Activated naive CD4-positive, alpha-beta T cell treated with anti-CD3 and anti-CD28 coated beads, Interleukin-2, amount 50 U/mL, for 72 hours (primary cell): ENCODE measurements at regions not wholly inside any gene's neighbourhood (a gene's known extent, or its start where the extent isn't known, plus 50 kb on each side); places are given as distances from the start of the nearest gene placed in this dataset.

ENCODE experiments used
- ATAC-seq, 2 donors: fragments of 150-1000 bp; cut with Tn5 transposase; 2 replicates each; pipeline ENCODE4 v1.10.0; 2021; ENCODE audit warnings: mild to moderate bottlenecking in 2 of 2, moderate library complexity in 2 of 2
- DNase-seq, 2 donors: peaks; one replicate each; pipeline ENCODE4 v3.0.0; 2021 to 2022; ENCODE audit warnings: low spot score in 2 of 2
- H3K27ac Mint-ChIP-seq, 2 donors: one replicate each; pipeline ENCODE4 v1.8.0; 2022; ENCODE audit warnings: mild to moderate bottlenecking in 2 of 2, mixed read lengths in 2 of 2
- H3K36me3 Mint-ChIP-seq, 2 donors: one replicate each; pipeline ENCODE4 v1.8.0; 2022; ENCODE audit warnings: mixed read lengths in 2 of 2
- H3K9me3 Mint-ChIP-seq, 2 donors: one replicate each; pipeline ENCODE4 v1.8.0; 2022; ENCODE audit warnings: mixed read lengths in 2 of 2

DNA sequence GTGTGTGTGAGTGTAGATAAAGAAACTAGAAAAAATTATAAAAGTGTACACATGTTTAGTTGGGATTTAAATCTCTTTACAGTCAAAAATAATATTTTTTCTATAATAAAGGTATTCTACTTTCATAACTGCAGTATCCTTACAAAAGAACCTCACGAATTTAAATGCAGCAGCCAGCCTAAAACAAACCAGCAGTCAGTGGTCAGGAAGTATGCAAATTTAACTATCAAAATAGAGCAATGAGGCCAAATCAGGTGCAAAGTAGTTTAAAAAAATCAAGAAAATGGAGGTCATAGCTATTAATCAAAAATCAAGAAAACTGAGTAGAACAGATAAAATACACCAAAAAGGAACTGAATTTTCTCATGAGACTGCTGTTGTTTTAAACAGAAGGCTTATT lies 407.1 kb downstream of the CDH19 start:
- no peaks in the 10 kb centered on the region for H3K36me3 Mint-ChIP-seq
- H3K9me3 Mint-ChIP-seq: peaks cover 8 to 9% of the 10 kb centered on the region in 2 donors
- ATAC-seq (no peak), DNase-seq (no peak)
- H3K27ac Mint-ChIP-seq: no peak overlapping the region

GRCh38 chr18:66193938-66194337 lies 410.0 kb downstream of the CDH19 start:
- Mint-ChIP-seq H3K36me3 (no peaks in the 10 kb centered on the region), H3K9me3 (peaks cover 12 to 13% of the 10 kb centered on the region in 2 donors), H3K27ac (no peak overlapping the region)
- no peak for DNase-seq
- no peak for ATAC-seq

- H3K27ac Mint-ChIP-seq: no peak overlapping the region
- no peaks in the 10 kb centered on the region for H3K36me3 Mint-ChIP-seq
- H3K9me3 Mint-ChIP-seq: peaks cover 17 to 18% of the 10 kb centered on the region in 2 donors
- DNase-seq (no peak), ATAC-seq (no peak)
Measured at GRCh38 chr18:66193394-66193793, 410.5 kb downstream of the CDH19 start.

DNA sequence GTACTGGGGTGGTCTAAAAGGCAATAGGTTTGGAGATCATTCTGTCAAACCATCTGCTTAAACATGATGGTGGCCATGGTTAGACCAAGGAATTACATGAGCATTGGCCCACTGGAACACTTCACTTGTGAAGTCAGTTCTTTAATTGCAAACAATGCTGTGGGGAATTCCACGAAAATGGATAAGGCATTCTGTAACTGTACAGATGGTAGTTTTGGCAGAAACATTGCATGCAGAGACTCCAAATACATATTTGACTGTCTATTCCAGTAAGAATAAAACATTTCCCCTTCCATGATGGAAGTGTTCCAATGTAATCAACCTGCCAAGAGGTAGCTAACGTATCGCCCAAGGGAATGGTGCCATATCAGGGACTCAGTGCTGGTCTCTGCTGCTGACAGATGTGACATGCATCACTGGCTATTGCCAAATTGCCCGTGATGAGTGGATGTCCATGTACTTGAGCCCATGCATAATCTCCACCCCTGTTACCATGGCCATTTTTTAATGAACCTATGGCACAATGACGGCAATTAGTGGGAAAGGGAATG lies 417.9 kb downstream of the CDH7 start:
- H3K27ac Mint-ChIP-seq: no peak overlapping the region
- peaks cover 7 to 10% of the 10 kb centered on the region in 2 donors for H3K9me3 Mint-ChIP-seq
- H3K36me3 Mint-ChIP-seq: peaks cover 0 to 5% of the 10 kb centered on the region in 2 donors
- ATAC-seq: no peak
- no peak for DNase-seq

DNA sequence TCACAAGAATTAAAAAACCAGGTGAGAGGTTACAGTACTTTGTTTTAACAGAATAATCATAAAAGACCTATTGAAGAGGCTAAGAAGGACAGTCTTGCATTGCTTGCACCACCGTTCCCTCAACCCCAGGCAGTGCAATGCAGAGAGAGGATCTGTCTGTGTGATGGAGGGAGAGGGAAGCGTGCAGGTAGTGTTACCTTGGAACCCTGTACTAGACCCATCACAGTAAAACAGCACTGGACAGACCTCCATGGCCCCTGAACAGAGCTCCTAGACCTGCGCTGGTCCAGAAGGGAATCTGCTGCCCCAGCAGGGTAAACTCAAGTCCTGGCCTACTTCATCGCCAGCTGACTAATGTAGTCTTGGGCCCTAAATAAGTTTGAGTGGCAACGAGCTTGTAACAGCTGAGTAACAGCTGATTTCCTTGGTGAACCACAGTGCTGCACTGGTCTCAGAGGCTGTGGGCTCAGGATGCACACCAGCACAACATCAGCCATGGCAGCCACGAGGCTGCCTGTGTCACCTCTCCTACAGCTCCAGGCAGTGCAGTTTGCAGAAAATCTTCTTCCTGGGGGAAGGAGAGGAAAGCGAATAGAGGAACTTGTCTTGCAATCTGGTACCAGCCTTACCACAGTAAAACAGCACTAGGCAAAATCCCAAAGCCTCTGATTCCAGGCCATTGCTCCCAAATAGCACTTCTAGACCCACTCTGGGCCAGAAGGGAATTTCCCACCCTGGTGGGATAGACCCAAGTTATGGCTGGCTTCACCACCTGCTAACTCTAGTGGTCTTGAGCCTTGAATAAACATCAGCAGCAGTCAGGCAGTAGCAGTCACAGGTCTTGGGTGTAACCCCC lies 417.2 kb downstream of the CDH7 start:
- Mint-ChIP-seq H3K9me3 (peaks cover 7% of the 10 kb centered on the region in 2 donors), H3K27ac (no peak overlapping the region), H3K36me3 (peaks cover 0 to 5% of the 10 kb centered on the region in 2 donors)
- DNase-seq: no peak
- no peak for ATAC-seq

DNA sequence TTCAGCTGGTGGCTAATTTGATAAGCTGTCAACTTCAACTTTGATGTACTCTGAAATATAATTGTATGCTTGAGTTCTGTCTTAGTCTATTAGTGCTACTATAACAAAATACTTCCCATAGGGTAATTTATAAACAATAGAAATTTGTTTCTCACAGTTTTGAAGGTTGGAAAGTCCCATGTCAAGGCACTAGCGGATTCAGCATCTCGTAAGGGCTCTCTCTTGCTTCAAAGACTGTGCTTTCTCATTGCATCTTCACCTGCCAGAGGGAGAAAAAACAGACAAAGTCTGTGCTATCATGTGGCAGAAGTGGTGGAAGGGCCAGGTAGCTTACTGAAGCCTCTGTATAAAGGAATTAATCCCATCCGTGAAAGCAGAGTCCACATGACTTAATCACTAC lies 409.2 kb downstream of the CDH7 start:
- Mint-ChIP-seq H3K36me3 (no peaks in the 10 kb centered on the region), H3K9me3 (peaks cover 6 to 12% of the 10 kb centered on the region in 2 donors), H3K27ac (no peak overlapping the region)
- no peak for ATAC-seq
- DNase-seq: no peak

- DNase-seq (no peak), ATAC-seq (no peak)
- Mint-ChIP-seq H3K27ac (no peak overlapping the region), H3K36me3 (no peaks in the 10 kb centered on the region), H3K9me3 (peaks cover 6 to 12% of the 10 kb centered on the region in 2 donors)
Measured at GRCh38 chr18:66159451-66159850, 408.6 kb downstream of the CDH7 start.

GRCh38 chr18:66156946-66157687 lies 406.3 kb downstream of the CDH7 start:
- H3K27ac Mint-ChIP-seq: no peak overlapping the region
- peaks cover under 1 to 11% of the 10 kb centered on the region in 2 donors for H3K9me3 Mint-ChIP-seq

GRCh38 chr18:66150650-66151049 lies 399.8 kb downstream of the CDH7 start:
- Mint-ChIP-seq H3K9me3 (peaks cover 0 to 11% of the 10 kb centered on the region in 2 donors), H3K27ac (no peak overlapping the region), H3K36me3 (no peaks in the 10 kb centered on the region)
- DNase-seq (no peak), ATAC-seq (no peak)

More at GRCh38 chr18:66156946-66157687, 406.3 kb downstream of the CDH7 start:
- no peaks in the 10 kb centered on the region for H3K36me3 Mint-ChIP-seq
- DNase-seq (no peak), ATAC-seq (no peak)

GRCh38 chr18:66143029-66143428 lies 392.2 kb downstream of the CDH7 start:
- H3K9me3 Mint-ChIP-seq: peaks cover 5 to 8% of the 10 kb centered on the region in 2 donors
- H3K27ac Mint-ChIP-seq: no peak overlapping the region
- no peak for DNase-seq
- H3K36me3 Mint-ChIP-seq: no peaks in the 10 kb centered on the region
- no peak for ATAC-seq

DNA sequence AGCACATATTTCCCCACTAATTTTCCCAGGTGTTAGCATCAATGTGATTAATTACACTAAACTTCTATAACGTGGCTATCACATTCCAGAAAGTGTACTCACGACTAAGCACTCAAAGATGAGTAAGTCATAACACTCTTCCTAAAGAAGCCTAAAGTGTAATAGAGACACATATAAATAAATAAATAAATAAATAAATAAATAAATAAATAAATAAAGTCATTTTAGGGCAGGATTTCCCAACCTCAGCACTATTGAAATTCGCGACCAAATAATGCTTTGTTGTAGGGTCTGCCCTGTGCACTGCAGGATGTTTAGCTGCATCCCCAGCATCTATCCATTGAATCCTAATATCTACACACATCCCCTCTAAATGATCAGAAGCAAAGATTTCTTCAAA lies 390.9 kb downstream of the CDH7 start:
- no peak for ATAC-seq
- Mint-ChIP-seq H3K27ac (no peak overlapping the region), H3K9me3 (peaks cover 5 to 8% of the 10 kb centered on the region in 2 donors), H3K36me3 (no peaks in the 10 kb centered on the region)
- DNase-seq: no peak

- Mint-ChIP-seq H3K36me3 (no peaks in the 10 kb centered on the region), H3K27ac (no peak overlapping the region), H3K9me3 (peaks cover 5% of the 10 kb centered on the region in 2 donors)
- ATAC-seq (no peak), DNase-seq (no peak)
Measured at GRCh38 chr18:66138642-66139041, 387.8 kb downstream of the CDH7 start.

DNA sequence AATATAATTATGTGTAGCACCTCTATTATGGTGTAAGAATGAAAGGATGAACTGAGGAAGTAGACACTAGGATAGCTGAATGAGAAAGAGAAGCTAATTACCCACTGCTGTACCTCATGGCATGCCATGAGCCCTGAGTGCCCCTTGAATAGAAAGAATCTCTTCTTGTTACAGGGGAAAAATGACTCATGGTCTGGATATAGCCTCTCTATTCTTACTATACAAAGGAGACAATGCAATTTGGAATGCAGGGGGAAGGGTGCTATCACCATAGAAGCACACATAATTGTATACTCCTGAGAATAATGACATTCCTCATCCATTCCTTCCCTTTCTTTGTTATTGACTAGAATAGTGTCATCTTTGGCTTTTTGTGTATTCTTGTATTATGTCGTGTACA lies 385.2 kb downstream of the CDH7 start:
- H3K27ac Mint-ChIP-seq: no peak overlapping the region
- DNase-seq (no peak), ATAC-seq (no peak)
- no peaks in the 10 kb centered on the region for H3K9me3 Mint-ChIP-seq
- no peaks in the 10 kb centered on the region for H3K36me3 Mint-ChIP-seq

DNA sequence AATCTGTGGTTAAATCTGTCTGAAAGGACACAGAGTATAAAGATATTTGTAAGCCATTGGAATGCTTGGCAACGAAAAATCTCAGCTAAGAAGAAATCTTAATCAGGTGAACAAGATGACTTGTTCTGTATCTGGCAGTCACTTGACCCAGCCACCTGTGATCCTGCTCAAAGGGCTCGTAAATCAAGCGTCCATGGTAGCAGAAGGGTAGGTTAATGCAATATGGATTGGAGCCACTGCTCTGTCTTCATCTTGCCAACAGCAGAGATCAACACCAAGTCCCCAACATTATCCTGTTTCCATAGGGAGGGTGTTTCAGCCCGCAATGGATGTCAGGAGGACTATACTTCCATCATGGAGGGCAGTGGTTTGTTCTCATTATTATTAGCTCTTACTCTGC lies 378.4 kb downstream of the CDH7 start:
- H3K27ac Mint-ChIP-seq: no peak overlapping the region
- H3K36me3 Mint-ChIP-seq: no peaks in the 10 kb centered on the region
- H3K9me3 Mint-ChIP-seq: peaks cover 0 to 7% of the 10 kb centered on the region in 2 donors
- ATAC-seq: no peak
- no peak for DNase-seq

- no peak for DNase-seq
- no peaks in the 10 kb centered on the region for H3K36me3 Mint-ChIP-seq
- H3K27ac Mint-ChIP-seq: no peak overlapping the region
- no peak for ATAC-seq
- peaks cover 1 to 8% of the 10 kb centered on the region in 2 donors for H3K9me3 Mint-ChIP-seq
Measured at GRCh38 chr18:66126266-66126665, 375.5 kb downstream of the CDH7 start.

GRCh38 chr18:66124394-66124793 lies 373.6 kb downstream of the CDH7 start:
- ATAC-seq: no peak
- H3K27ac Mint-ChIP-seq: no peak overlapping the region
- no peak for DNase-seq
- no peaks in the 10 kb centered on the region for H3K36me3 Mint-ChIP-seq
- peaks cover 4% of the 10 kb centered on the region in 2 donors for H3K9me3 Mint-ChIP-seq

- no peak for ATAC-seq
- no peak for DNase-seq
- Mint-ChIP-seq H3K9me3 (peaks cover 8 to 9% of the 10 kb centered on the region in 2 donors), H3K27ac (no peak overlapping the region), H3K36me3 (no peaks in the 10 kb centered on the region)
Measured at GRCh38 chr18:66119347-66119746, 368.5 kb downstream of the CDH7 start.
